Panc1 (cell line): ENCODE measurements at regions not wholly inside any gene's neighbourhood (a gene's known extent, or its start where the extent isn't known, plus 50 kb on each side); places are given as distances from the start of the nearest gene placed in this dataset.

ENCODE experiments used
- CTCF ChIP-seq: fragments of 450-650 bp; IDR thresholded peaks from 2 replicates; pipeline ENCODE4 v1.5.1; 2017; ENCODE audit warnings: mild to moderate bottlenecking
- POLR2AphosphoS5 ChIP-seq: IDR thresholded peaks from 2 replicates; pipeline ENCODE4 v1.6.1; 2012; ENCODE audit warnings: mild to moderate bottlenecking, low read depth, low read length, moderate library complexity
- REST ChIP-seq, 2 experiments: IDR thresholded peaks; 2 replicates each; pipeline ENCODE4 v1.6.1; 2011 to 2012; ENCODE audit warnings: low read depth in 2 of 2, control low read depth in 1 of 2, low read length in 1 of 2, mild to moderate bottlenecking in 1 of 2, moderate library complexity in 1 of 2; ENCODE audit not compliant: insufficient read depth in 1 of 2
- SIN3A ChIP-seq: IDR thresholded peaks from 2 replicates; pipeline ENCODE4 v1.6.1; 2012; ENCODE audit warnings: low read depth, mild to moderate bottlenecking, low read length, moderate library complexity, borderline replicate concordance; ENCODE audit not compliant: insufficient read depth

DNA sequence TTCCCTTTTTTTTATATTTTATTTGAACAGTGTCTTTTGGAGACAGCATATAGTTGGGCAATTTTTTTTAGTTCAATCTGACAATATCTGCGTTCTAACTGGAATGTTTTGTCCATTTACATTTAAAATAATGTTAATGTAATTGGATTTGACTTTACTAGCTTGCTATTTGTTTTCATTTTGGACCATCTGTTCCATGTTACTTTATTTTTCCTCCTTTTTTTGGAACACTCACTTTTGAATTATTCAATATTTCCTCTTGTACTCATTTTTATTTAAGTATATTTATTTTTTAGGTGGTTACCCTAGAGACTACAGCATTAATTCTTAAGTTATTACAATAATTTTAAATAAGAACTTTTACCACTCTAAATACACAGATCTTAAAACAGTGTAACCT, 62.8 kb upstream of the C1orf87 start:
- TF ChIP-seq CTCF = no peak
- TF ChIP-seq REST (IDR thresholded peaks at IDR 0.05; ENCODE audit: insufficient read depth in 1 of 2, low read depth in 2 of 2, low read length in 1 of 2) = no peak
- no peak for TF ChIP-seq POLR2AphosphoS5
- no peak for TF ChIP-seq SIN3A
